UCSD-AML1 (cell line): ENCODE measurements at regions not wholly inside any gene's neighbourhood (a gene's known extent, or its start where the extent isn't known, plus 50 kb on each side); places are given as distances from the start of the nearest gene placed in this dataset.

ENCODE experiments used
- DNase-seq: peaks from one replicate; lab custom pipeline; 2025; ENCODE audit not compliant: unreplicated experiment; lab: John Stamatoyannopoulos, UW

GRCh38 chr21:40901691-40902090 lies 54.7 kb upstream of the DSCAM start:
- no peak for DNase-seq

GRCh38 chr21:40902299-40902698 lies 55.3 kb upstream of the DSCAM start:
- no peak for DNase-seq

- no peak for DNase-seq
These were observed 56.0 kb upstream of the DSCAM start for GRCh38 chr21:40902993-40903392.

- no peak for DNase-seq
These were observed 58.3 kb upstream of the DSCAM start for GRCh38 chr21:40905251-40905650.

- no peak for DNase-seq
These were observed 65.4 kb upstream of the DSCAM start for GRCh38 chr21:40912375-40912774.

GRCh38 chr21:40915114-40915513 lies 68.2 kb upstream of the DSCAM start:
- no peak for DNase-seq

- no peak for DNase-seq
These were observed 76.4 kb upstream of the DSCAM start for GRCh38 chr21:40923407-40923806.

- DNase-seq = no peak
These were observed 76.9 kb upstream of the DSCAM start for GRCh38 chr21:40923901-40924300.

- no peak for DNase-seq
These were observed 77.7 kb upstream of the DSCAM start for GRCh38 chr21:40924641-40925040.

GRCh38 chr21:40926238-40926637 lies 79.3 kb upstream of the DSCAM start:
- no peak for DNase-seq

- no peak for DNase-seq
These were observed 82.9 kb upstream of the DSCAM start for GRCh38 chr21:40929833-40930232.

- DNase-seq = no peak
These were observed 84.2 kb upstream of the DSCAM start for GRCh38 chr21:40931197-40931596.

GRCh38 chr21:40936178-40936577 lies 89.2 kb upstream of the DSCAM start:
- DNase-seq = no peak

GRCh38 chr21:40936771-40937261 lies 89.9 kb upstream of the DSCAM start:
- DNase-seq = no peak

- DNase-seq = no peak
These were observed 91.1 kb upstream of the DSCAM start for GRCh38 chr21:40938078-40938477.

GRCh38 chr21:40938611-40939010 lies 91.7 kb upstream of the DSCAM start:
- DNase-seq = no peak

- no peak for DNase-seq
These were observed 100.8 kb upstream of the DSCAM start for GRCh38 chr21:40947713-40948112.

- no peak for DNase-seq
These were observed 104.0 kb upstream of the DSCAM start for GRCh38 chr21:40950970-40951369.

- DNase-seq = no peak
These were observed 105.8 kb upstream of the DSCAM start for GRCh38 chr21:40952551-40953323.

GRCh38 chr21:40964691-40965090 lies 117.7 kb upstream of the DSCAM start:
- no peak for DNase-seq

- no peak for DNase-seq
These were observed 120.8 kb upstream of the DSCAM start for GRCh38 chr21:40967771-40968170.

GRCh38 chr21:40972151-40972550 lies 125.2 kb upstream of the DSCAM start:
- no peak for DNase-seq
